Natural killer cell (primary cell): ENCODE measurements at regions not wholly inside any gene's neighbourhood (a gene's known extent, or its start where the extent isn't known, plus 50 kb on each side); places are given as distances from the start of the nearest gene placed in this dataset.

Experiments used
- ATAC-seq, 3 donors: fragments of 150-1000 bp in 2 of 3; fragments of 200-7000 bp in 1 of 3; cut with Tn5 transposase; 1 replicate in 1 of 3; 2 replicates in 2 of 3; pipeline ENCODE4 v1.10.0; 2021; ENCODE audit warnings: mild to moderate bottlenecking in 2 of 3, moderate library complexity in 2 of 3
- DNase-seq, 2 donors: peaks; one replicate each; pipeline versions ENCODE4 v3.0.0 to v3.0.0-alpha.2; 2013 to 2021; ENCODE audit warnings: mixed read lengths in 1 of 2
- H3K27ac ChIP-seq: one replicate; pipeline ENCODE4 v1.5.1; 2013; ENCODE audit warnings: mild to moderate bottlenecking, low read length
- H3K27me3 ChIP-seq: one replicate; pipeline ENCODE4 v1.6.1; 2013; ENCODE audit warnings: low read length; ENCODE audit not compliant: control insufficient read depth, insufficient read depth
- H3K36me3 ChIP-seq: one replicate; pipeline ENCODE4 v1.6.1; 2013; ENCODE audit warnings: low read length; ENCODE audit not compliant: control insufficient read depth, insufficient read depth
- H3K4me1 ChIP-seq: one replicate; pipeline ENCODE4 v1.6.1; 2013; ENCODE audit warnings: low read length; ENCODE audit not compliant: control insufficient read depth, insufficient read depth
- H3K4me3 ChIP-seq: one replicate; pipeline ENCODE4 v1.5.1; 2013; ENCODE audit warnings: low read length
- H3K9me3 ChIP-seq: one replicate; pipeline ENCODE4 v1.6.1; 2013; ENCODE audit warnings: low read length; ENCODE audit not compliant: control insufficient read depth, insufficient read depth
- H3K27ac Mint-ChIP-seq, 2 donors: one replicate each; pipeline ENCODE4 v1.8.0; 2022; ENCODE audit warnings: mild to moderate bottlenecking in 2 of 2, mixed read lengths in 2 of 2, moderate library complexity in 1 of 2
- H3K27me3 Mint-ChIP-seq, 2 donors: one replicate each; pipeline ENCODE4 v1.8.0; 2022; ENCODE audit warnings: low read depth in 2 of 2, mixed read lengths in 2 of 2
- H3K36me3 Mint-ChIP-seq: one replicate; pipeline ENCODE4 v1.8.0; 2022; ENCODE audit warnings: mixed read lengths
- H3K4me1 Mint-ChIP-seq, 2 donors: one replicate each; pipeline ENCODE4 v1.8.0; 2022; ENCODE audit warnings: mixed read lengths in 2 of 2
- H3K4me3 Mint-ChIP-seq: one replicate; pipeline ENCODE4 v1.8.0; 2022; ENCODE audit warnings: mild to moderate bottlenecking, moderate library complexity, mixed read lengths
- H3K9me3 Mint-ChIP-seq, 2 donors: one replicate each; pipeline ENCODE4 v1.8.0; 2022; ENCODE audit warnings: mixed read lengths in 2 of 2
- CTCF ChIP-seq: fragments of 200-600 bp; IDR thresholded peaks from one replicate; pipeline ENCODE4 v1.8.0; 2022; ENCODE audit warnings: antibody characterized with exemption
- WGBS: methylation state at CpG from one replicate; pipeline ENCODE4 v1.1.7; 2013; ENCODE audit warnings: missing lambda C conversion rate; ENCODE audit not compliant: insufficient coverage; 5-methylcytosine and 5-hydroxymethylcytosine counted together
- intact Hi-C: fragments of 100-400 bp; cut with micrococcal nuclease; formaldehyde crosslinking; loops from one replicate; pipeline ENCODE4 v1.14.2; 2022

- Mint-ChIP-seq H3K9me3 (no peaks in the 10 kb centered on the region), H3K4me3 (no peak overlapping the region), H3K4me1 (no peaks in the 10 kb centered on the region), H3K27me3 (peaks cover 23 to 26% of the 10 kb centered on the region in 2 donors), H3K36me3 (no peaks in the 10 kb centered on the region), H3K27ac (no peak overlapping the region)
- intact Hi-C loops: no loop called here
- Histone ChIP-seq H3K36me3 (no peaks in the 10 kb centered on the region), H3K27me3 (no peaks in the 10 kb centered on the region), H3K4me1 (no peaks in the 10 kb centered on the region), H3K9me3 (no peaks in the 10 kb centered on the region), H3K27ac (no peak overlapping the region), H3K4me3 (no peak overlapping the region)
- WGBS: 93% methylated on average over 3 of the region's 3 CpGs
- DNase-seq (no peak), ATAC-seq (no peak)
- TF ChIP-seq CTCF: no peak
Observed at GRCh38 chr1:232404227-232404626, 225.7 kb downstream of the SIPA1L2 start.

GRCh38 chr1:232403017-232403714, 226.8 kb downstream of the SIPA1L2 start:
- H3K4me1 Mint-ChIP-seq: no peaks in the 10 kb centered on the region
- no peak overlapping the region for H3K27ac Mint-ChIP-seq
- no peak for TF ChIP-seq CTCF
- no peak for ATAC-seq
- Histone ChIP-seq H3K27ac (no peak overlapping the region), H3K4me1 (no peaks in the 10 kb centered on the region), H3K9me3 (no peaks in the 10 kb centered on the region), H3K4me3 (no peak overlapping the region), H3K27me3 (no peaks in the 10 kb centered on the region), H3K36me3 (no peaks in the 10 kb centered on the region)
- peaks cover 28 to 33% of the 10 kb centered on the region in 2 donors for H3K27me3 Mint-ChIP-seq
- no peaks in the 10 kb centered on the region for H3K36me3 Mint-ChIP-seq
- no peak overlapping the region for H3K4me3 Mint-ChIP-seq
- 94% methylated on average over 9 of the region's 9 CpGs for WGBS
- no peak for DNase-seq
- intact Hi-C loops: no loop called here
- H3K9me3 Mint-ChIP-seq: no peaks in the 10 kb centered on the region

GRCh38 chr1:232398823-232399222, 231.1 kb downstream of the SIPA1L2 start:
- no peaks in the 10 kb centered on the region for H3K9me3 ChIP-seq
- H3K4me1 ChIP-seq: no peaks in the 10 kb centered on the region
- Mint-ChIP-seq H3K4me1 (peaks cover 26 to 27% of the 10 kb centered on the region in 2 donors), H3K36me3 (no peaks in the 10 kb centered on the region), H3K9me3 (no peaks in the 10 kb centered on the region), H3K4me3 (no peak overlapping the region), H3K27me3 (peaks cover 28 to 34% of the 10 kb centered on the region in 2 donors), H3K27ac (no peak overlapping the region)
- no peak for TF ChIP-seq CTCF
- DNase-seq (peak in 1 of 2 donors; percentile 12), ATAC-seq (no peak)
- no peaks in the 10 kb centered on the region for H3K36me3 ChIP-seq
- intact Hi-C loops: no loop called here
- WGBS: 85% methylated on average over 12 of the region's 12 CpGs
- no peaks in the 10 kb centered on the region for H3K27me3 ChIP-seq
- H3K4me3 ChIP-seq: no peak overlapping the region
- H3K27ac ChIP-seq: no peak overlapping the region
